Posterior vena cava (tissue), 2 donors: ENCODE measurements at regions not wholly inside any gene's neighbourhood (a gene's known extent, or its start where the extent isn't known, plus 50 kb on each side); places are given as distances from the start of the nearest gene placed in this dataset.
"Not testable (repeated sequence)": the region's sequence is repeated elsewhere in the genome, so short reads cannot be mapped to it uniquely, and the experiment has no call there.

Experiments
- DNase-seq: peaks from one replicate; pipeline ENCODE4 v3.0.0-alpha.2; 2020; ENCODE audit warnings: low spot score
- intact Hi-C, 2 donors: fragments of 100-400 bp; cut with DNase I; formaldehyde crosslinking; loops; one replicate each; pipeline versions ENCODE4 v1.14.1 to v1.14.2; 2022 to 2023
- donor health status: DM: yes; HTN: yes; CAD: no.
- donor health status: DM: yes; HTN: yes; CAD: no.

DNA sequence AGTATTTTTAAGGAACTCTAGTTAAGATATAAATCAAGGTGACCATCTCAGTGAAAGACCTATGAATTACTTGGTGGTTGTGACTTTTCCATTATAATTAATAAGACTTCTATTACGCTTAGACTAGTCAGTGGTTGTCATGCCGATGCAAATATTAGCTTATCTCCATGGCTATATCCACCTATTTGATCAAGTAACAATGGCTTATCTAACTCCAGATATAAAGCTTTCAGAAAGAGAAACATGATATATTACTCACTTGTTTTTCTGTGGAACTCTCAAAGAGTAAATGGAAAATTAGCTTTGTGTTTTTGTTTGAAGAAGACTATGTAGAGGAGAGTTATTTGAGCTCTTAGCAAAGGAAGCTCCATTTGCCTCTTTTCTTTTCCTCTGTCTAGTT is 323.8 kb upstream of the DCN start:
- no peak for DNase-seq
- intact Hi-C loops, result no loop called here

DNA sequence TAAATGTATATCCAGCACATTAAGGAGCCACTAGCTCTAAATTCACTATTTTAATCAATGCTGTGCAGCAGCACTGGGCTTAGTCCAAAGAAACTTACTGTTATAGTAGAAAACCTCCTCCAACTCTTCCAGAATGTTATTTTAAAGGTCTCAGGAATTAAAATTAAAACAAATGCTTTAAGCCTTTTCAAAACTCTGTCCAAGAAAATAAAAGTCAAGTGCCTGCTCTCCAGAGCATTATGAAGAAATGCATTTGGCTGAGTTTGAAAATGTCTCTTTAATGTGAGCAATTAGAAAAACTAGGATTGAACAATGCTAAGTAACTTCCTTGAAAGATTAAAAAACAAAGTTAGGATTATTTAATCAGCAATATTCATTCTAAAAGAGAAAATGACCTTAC is 322.4 kb upstream of the DCN start:
- no peak for DNase-seq
- intact Hi-C loops, result no loop called here

DNA sequence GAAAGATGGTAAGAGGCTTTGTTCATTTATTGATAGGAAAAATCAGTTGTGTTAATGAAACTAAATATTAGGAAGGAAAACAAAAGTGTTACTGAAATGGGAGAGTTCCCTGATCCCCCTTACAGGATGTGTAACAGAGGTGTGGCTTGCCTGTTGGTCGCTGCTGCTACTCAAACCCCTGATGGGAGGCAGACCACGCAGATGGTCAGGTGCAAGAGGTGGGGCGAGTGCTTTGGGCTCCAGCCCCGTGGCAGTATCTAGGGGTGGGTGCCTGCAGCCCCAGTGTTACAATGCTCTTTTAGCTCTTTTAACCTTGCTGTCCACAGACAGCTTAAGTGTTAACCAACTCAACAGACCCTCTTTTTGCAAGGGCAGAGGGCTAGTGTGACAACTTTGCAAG is 319.6 kb upstream of the DCN start:
- intact Hi-C loops, result no loop called here
- DNase-seq, result no peak

- DNase-seq, result no peak
- intact Hi-C loops, result no loop called here
These were observed 313.7 kb upstream of the DCN start for GRCh38 chr12:91496337-91496736.

DNA sequence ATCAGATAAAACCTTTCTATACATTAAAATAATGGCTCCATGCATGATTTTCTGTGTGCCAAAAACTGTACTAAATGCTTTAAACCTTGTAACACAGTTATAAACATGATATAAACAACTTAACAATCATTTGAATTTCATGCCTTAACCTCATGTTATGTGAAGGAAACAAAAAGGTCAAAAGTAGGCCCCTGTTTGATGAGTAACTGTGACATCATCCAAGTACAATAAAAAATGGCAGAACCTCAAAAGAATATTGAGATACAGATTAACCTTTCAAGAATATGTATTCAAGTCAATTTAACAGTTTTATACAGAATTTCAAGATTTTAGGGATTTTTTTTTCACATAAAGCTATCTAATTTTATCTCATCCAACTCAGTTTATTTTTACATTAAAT is 310.7 kb upstream of the DCN start:
- intact Hi-C loops, result no loop called here

GRCh38 chr12:91492648-91493047 is 310.0 kb upstream of the DCN start:
- intact Hi-C loops, result no loop called here
- no peak for DNase-seq

More for the DNA sequence above, 310.7 kb upstream of the DCN start:
- DNase-seq, result no peak

DNA sequence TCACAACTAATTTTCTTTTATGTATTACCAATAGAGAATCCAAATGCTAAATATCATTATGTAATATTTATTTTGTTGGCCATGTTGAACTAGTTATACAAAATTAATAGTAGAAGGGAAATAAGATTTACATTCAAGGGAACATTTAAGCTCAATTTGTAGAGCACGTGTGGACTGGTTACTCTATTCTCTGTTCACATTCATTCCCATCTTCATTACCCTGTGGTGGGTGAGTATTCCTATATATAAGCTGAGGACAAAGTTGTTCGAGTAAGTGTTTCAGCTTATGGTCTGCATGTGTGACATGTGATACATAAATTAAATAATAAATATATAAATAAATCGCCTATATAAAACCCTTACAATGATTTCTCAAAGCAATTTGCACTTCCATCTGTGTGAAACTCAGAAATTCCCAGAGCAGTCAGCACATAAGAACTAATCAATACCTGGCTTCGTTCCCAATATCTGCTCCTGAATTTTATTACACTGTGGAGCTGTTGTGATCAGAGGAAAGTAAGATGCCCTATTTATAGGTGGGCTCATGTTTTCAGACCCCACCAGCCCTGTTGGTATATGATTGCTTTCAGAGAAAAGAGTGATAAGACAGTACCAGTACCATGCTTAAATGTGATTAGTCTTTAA is 308.2 kb upstream of the DCN start:
- DNase-seq, result no peak
- intact Hi-C loops, result no loop called here

GRCh38 chr12:91483471-91483985 is 300.9 kb upstream of the DCN start:
- intact Hi-C loops, result no loop called here
- DNase-seq, result no peak

DNA sequence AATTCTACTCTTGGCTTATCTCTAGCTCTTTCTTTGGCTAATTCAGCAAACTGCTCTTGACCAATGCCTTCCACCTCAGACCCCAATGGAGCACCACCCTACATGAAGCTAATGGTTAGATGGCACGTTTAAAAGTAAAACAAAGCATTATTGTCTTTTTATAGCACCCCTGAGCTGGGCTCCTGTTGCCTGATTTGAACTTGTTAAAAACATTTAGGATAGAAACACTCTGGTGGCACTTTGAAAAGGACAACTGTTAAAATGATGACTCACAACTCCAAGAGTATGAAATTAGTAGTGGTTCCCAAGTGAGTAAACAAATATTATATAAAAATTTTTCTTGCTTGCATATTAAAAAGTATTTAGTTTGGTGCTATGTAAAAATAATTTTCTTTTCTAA is 299.6 kb upstream of the DCN start:
- no peak for DNase-seq
- intact Hi-C loops, result no loop called here

DNA sequence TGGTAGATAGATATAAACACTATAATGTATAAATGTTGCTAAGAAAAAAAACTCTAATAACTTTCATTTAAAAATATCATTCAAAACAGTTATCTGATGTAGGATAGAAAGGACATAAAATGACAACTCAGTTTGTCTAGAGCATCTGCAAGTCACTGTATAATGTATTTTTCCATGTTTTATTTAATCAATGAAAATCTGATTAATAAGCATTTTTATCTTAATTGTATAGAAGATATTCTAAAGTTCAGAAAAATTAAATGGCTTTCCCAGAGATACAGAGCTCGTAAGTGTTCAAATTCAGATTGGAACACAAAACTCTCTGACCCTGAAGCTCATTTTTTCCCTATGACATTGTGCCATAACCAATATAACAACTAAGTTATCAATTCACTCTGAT is 295.9 kb upstream of the DCN start:
- no peak for DNase-seq

DNA sequence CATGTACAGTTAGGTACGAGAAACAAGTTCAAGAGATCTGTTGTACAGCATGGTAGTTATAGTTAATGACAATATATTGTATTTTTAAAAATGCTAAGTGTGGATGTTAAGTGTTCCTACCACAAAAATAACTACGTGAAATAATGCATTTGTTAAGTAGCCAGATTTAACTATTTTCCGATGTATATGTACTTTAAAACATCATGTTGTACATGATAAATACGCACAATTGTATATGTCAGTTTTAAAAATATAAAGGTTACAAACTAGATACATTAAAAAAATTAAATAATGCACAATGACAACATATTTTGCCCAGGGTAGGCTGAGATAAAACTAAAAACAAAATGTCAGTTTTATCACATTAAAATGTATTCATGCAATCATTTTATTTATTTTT is 285.1 kb upstream of the DCN start:
- no peak for DNase-seq
- intact Hi-C loops, result no loop called here

More for the DNA sequence above, 295.9 kb upstream of the DCN start:
- intact Hi-C loops, result no loop called here

GRCh38 chr12:91461061-91461460 is 278.4 kb upstream of the DCN start:
- intact Hi-C loops, result no loop called here
- DNase-seq, result no peak

DNA sequence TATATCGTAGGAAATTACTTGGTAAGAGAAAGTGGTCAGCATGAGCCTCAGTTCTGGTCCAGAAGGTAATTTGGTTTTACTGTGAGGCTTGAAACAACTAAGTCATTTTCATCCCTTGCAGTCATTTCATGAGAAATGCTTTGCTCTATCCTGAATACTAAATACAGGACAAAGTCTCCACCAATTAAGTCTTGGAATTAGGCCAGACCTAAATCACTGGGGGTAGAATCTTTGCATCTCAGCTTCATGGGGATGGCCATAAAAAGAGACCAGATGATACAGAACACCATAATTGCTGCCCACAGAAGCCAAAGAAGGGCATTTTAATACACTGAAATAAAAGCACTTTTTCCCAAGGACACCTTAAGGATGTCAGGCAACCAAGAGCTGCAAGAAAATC is 277.9 kb upstream of the DCN start:
- DNase-seq, result no peak
- intact Hi-C loops, result no loop called here

- DNase-seq, result no peak
- intact Hi-C loops, result no loop called here
These were observed 272.7 kb upstream of the DCN start for GRCh38 chr12:91455321-91455720.

GRCh38 chr12:91454179-91454578 is 271.6 kb upstream of the DCN start:
- DNase-seq, result no peak
- intact Hi-C loops, result no loop called here

GRCh38 chr12:91452464-91452863 is 269.8 kb upstream of the DCN start:
- intact Hi-C loops, DNase-seq: not testable (repeated sequence)

- no peak for DNase-seq
- intact Hi-C loops, result no loop called here
These were observed 259.7 kb upstream of the DCN start for GRCh38 chr12:91441993-91442952.

GRCh38 chr12:91441246-91441645 is 258.6 kb upstream of the DCN start:
- intact Hi-C loops, result no loop called here
- DNase-seq, result no peak

DNA sequence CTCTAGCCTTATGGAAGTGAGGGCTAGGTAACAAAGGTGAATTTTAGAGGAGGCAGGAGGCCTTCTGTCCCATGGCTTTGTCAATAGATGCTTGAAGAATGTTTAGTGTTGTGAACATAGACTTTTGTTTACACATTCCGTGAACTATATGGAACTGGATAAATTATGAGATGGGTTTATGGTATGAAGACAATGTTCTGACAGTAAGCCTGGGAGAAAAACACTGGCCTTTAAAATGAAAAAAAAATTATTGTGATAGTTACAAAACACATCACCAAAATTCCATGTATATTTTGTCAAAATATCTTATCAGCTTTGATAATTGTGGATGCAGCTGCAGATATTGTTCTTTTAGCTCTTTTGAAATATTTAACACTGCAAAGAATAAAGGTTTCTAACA is 251.5 kb upstream of the DCN start:
- no peak for DNase-seq
- intact Hi-C loops, result no loop called here

GRCh38 chr12:91432755-91433154 is 250.1 kb upstream of the DCN start:
- no peak for DNase-seq
- intact Hi-C loops, result no loop called here

DNA sequence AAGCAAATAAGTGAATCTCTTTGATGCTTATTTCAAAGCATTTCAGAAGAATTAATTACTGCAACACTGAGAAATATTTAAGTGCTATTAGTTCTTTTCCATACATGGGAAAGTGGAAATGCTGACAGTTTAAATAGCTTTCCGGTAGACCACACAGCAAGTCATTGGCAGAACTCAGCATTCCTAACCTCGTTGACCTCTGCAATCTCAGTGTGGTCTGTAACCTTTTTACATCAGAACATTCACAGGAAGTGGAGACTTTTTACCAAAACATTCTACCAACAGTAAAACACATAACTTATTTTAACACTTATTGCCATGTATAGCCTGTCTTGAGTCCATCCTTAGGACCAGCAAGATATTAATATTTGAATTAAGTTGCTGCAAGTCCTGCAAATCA is 249.5 kb upstream of the DCN start:
- intact Hi-C loops, result no loop called here

More for the DNA sequence above, 249.5 kb upstream of the DCN start:
- no peak for DNase-seq
